DND-41 (cell line): ENCODE measurements at regions not wholly inside any gene's neighbourhood (a gene's known extent, or its start where the extent isn't known, plus 50 kb on each side); places are given as distances from the start of the nearest gene placed in this dataset.

Source experiments
- ATAC-seq: fragments of 200-7000 bp; cut with Tn5 transposase; 3 replicates; pipeline ENCODE4 v1.9.1; 2021; ENCODE audit warnings: low read depth; ENCODE audit not compliant: insufficient read depth
- DNase-seq: peaks from one replicate; pipeline ENCODE4 v3.0.0-alpha.2; 2020
- H2AFZ ChIP-seq: 2 replicates; pipeline ENCODE4 v1.6.0; 2012; ENCODE audit warnings: low read depth, low read length
- H3K27ac ChIP-seq: 2 replicates; pipeline ENCODE4 v1.5.1; 2012; ENCODE audit warnings: low read length, inconsistent platforms
- H3K27me3 ChIP-seq: fragments of 200-600 bp; sonication (generic); 2 replicates; pipeline ENCODE4 v1.6.0; 2012; ENCODE audit warnings: low read length, mild to moderate bottlenecking, inconsistent platforms; ENCODE audit not compliant: insufficient read depth, poor library complexity
- H3K36me3 ChIP-seq: 2 replicates; pipeline ENCODE4 v1.5.1; 2012; ENCODE audit warnings: low read length, inconsistent platforms; ENCODE audit not compliant: insufficient read depth
- H3K4me1 ChIP-seq: 2 replicates; pipeline ENCODE4 v1.5.1; 2012; ENCODE audit warnings: mild to moderate bottlenecking, low read length; ENCODE audit not compliant: insufficient read depth
- H3K4me2 ChIP-seq: 2 replicates; pipeline ENCODE4 v1.6.0; 2012; ENCODE audit warnings: mild to moderate bottlenecking, moderate library complexity, low read length, inconsistent platforms; ENCODE audit not compliant: insufficient read depth
- H3K4me3 ChIP-seq, 2 experiments: fragments of 200-600 bp in 1 of 2; shearing (Covaris generic) in 1 of 2; 2 replicates each; pipeline ENCODE4 v1.5.1; 2012 to 2016; ENCODE audit warnings: inconsistent platforms in 2 of 2, low read length in 2 of 2, mild to moderate bottlenecking in 2 of 2, low read depth in 1 of 2, moderate library complexity in 1 of 2
- H3K79me2 ChIP-seq: 2 replicates; pipeline ENCODE4 v1.6.0; 2012; ENCODE audit warnings: low read length, inconsistent platforms; ENCODE audit not compliant: insufficient read depth
- H3K9ac ChIP-seq: 2 replicates; pipeline ENCODE4 v1.6.0; 2012; ENCODE audit warnings: low read depth, mild to moderate bottlenecking, inconsistent platforms, low read length, moderate library complexity
- H3K9me3 ChIP-seq: 2 replicates; pipeline ENCODE4 v1.5.1; 2012; ENCODE audit warnings: low read length, moderate library complexity, mild to moderate bottlenecking, inconsistent platforms; ENCODE audit not compliant: insufficient read depth, severe bottlenecking
- H4K20me1 ChIP-seq: 2 replicates; pipeline ENCODE4 v1.6.0; 2012; ENCODE audit warnings: low read length; ENCODE audit not compliant: insufficient read depth
- CTCF ChIP-seq: IDR thresholded peaks from 2 replicates; pipeline ENCODE4 v1.5.1; 2012; ENCODE audit warnings: borderline replicate concordance, low read length, moderate library complexity, mild to moderate bottlenecking; ENCODE audit not compliant: poor library complexity, severe bottlenecking; ENCODE audit errors: extremely low read depth
- EZH2 ChIP-seq: IDR thresholded peaks from 3 replicates; pipeline ENCODE4 v1.6.1; 2012; ENCODE audit warnings: borderline replicate concordance, low read depth, mild to moderate bottlenecking, moderate library complexity, low read length, inconsistent platforms; ENCODE audit not compliant: severe bottlenecking

GRCh38 chr4:34893382-34893781 is 1350.9 kb downstream of the ARAP2 start:
- H3K9me3 ChIP-seq: no peaks in the 10 kb centered on the region

GRCh38 chr4:34920032-34920431 is 1324.3 kb downstream of the ARAP2 start:
- Histone ChIP-seq H2AFZ (no peak overlapping the region), H3K4me1 (no peaks in the 10 kb centered on the region), H3K27ac (no peak overlapping the region), H3K4me2 (no peak overlapping the region), H3K4me3 (no peak overlapping the region), H3K9ac (no peak overlapping the region), H4K20me1 (no peaks in the 10 kb centered on the region), H3K36me3 (no peaks in the 10 kb centered on the region), H3K79me2 (no peaks in the 10 kb centered on the region), H3K27me3 (no peaks in the 10 kb centered on the region), H3K9me3 (no peaks in the 10 kb centered on the region)
- no peak for ATAC-seq
- no peak for DNase-seq
- TF ChIP-seq CTCF (no peak), EZH2 (no peak)

More at GRCh38 chr4:34893382-34893781, 1350.9 kb downstream of the ARAP2 start:
- Histone ChIP-seq H3K4me1 (no peaks in the 10 kb centered on the region), H2AFZ (no peak overlapping the region), H3K36me3 (no peaks in the 10 kb centered on the region), H3K4me3 (no peak overlapping the region), H3K27me3 (no peaks in the 10 kb centered on the region), H3K4me2 (no peak overlapping the region), H4K20me1 (no peaks in the 10 kb centered on the region), H3K27ac (no peak overlapping the region), H3K9ac (no peak overlapping the region), H3K79me2 (no peaks in the 10 kb centered on the region)
- no peak for DNase-seq
- no peak for TF ChIP-seq EZH2
- TF ChIP-seq CTCF: no peak
- no peak for ATAC-seq

- Histone ChIP-seq H3K27me3 (no peaks in the 10 kb centered on the region), H3K36me3 (no peaks in the 10 kb centered on the region), H3K4me3 (no peak overlapping the region), H3K27ac (no peak overlapping the region), H3K4me1 (no peaks in the 10 kb centered on the region), H3K4me2 (no peak overlapping the region), H3K79me2 (no peaks in the 10 kb centered on the region), H4K20me1 (no peaks in the 10 kb centered on the region), H3K9me3 (no peaks in the 10 kb centered on the region), H3K9ac (no peak overlapping the region), H2AFZ (no peak overlapping the region)
- TF ChIP-seq CTCF: no peak
- no peak for TF ChIP-seq EZH2
- DNase-seq (no peak), ATAC-seq (no peak)
These were observed 1322.9 kb downstream of the ARAP2 start for GRCh38 chr4:34921391-34921790.

GRCh38 chr4:34922325-34922724 is 1322.0 kb downstream of the ARAP2 start:
- H3K27ac ChIP-seq: no peak overlapping the region
- H2AFZ ChIP-seq: no peak overlapping the region
- H3K27me3 ChIP-seq: no peaks in the 10 kb centered on the region
- H3K4me3 ChIP-seq: no peak overlapping the region
- ATAC-seq (no peak), DNase-seq (no peak)
- no peak overlapping the region for H3K4me2 ChIP-seq
- H3K9ac ChIP-seq: no peak overlapping the region
- H3K36me3 ChIP-seq: no peaks in the 10 kb centered on the region
- H3K79me2 ChIP-seq: no peaks in the 10 kb centered on the region
- H4K20me1 ChIP-seq: no peaks in the 10 kb centered on the region
- H3K9me3 ChIP-seq: no peaks in the 10 kb centered on the region
- H3K4me1 ChIP-seq: no peaks in the 10 kb centered on the region
- no peak for TF ChIP-seq CTCF
- TF ChIP-seq EZH2: no peak
